ENCODE measurements at regions not wholly inside any gene's neighbourhood (a gene's known extent, or its start where the extent isn't known, plus 50 kb on each side); places are given as distances from the start of the nearest gene placed in this dataset.

DNA sequence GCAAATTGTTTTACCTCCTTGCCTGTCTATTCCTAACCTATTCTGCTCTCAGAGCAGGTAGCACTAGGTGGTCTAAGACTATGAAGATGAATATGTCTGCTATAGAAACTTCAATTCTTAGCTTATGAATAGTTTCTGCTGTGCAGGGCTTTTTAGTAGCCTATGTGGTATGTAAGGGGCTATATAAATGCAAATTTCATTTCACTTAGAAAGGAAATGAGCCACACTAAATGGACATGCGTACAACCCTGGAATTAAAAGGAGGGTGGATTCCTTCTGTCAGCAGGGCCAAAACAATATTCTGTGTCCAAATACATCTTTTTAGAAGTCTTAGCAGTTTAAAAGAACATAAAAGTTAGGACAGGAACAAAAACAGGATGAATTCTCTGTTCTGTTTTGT lies 163.9 kb upstream of the GEMIN8 start:
- H3K27me3 Mint-ChIP-seq = peaks cover 17% of the 10 kb centered on the region

DNA sequence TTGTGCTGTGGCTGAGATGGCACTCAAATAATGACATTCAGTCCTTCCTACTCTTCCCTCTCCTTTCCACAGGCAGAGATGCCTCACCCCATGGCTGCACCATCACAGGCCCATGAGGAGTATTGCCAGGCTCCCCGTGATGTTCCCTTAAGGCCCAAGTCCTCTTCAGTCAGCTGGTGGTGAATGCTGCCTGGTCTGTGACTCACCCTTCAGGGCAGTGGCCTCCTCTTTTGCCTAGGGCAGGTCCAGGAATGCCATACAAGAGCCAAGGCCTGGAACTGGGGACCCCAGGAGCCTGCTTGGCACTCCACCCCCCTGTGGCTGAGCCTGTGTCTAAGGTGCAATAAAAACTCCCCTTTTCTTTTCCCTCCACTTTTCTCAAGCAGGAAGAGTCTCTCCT lies 144.2 kb upstream of the GEMIN8 start:
- Mint-ChIP-seq H3K9me3 (no peaks in the 10 kb centered on the region), H3K36me3 (ENCODE audit: low read depth) (no peaks in the 10 kb centered on the region), H3K27me3 (peaks cover 39% of the 10 kb centered on the region), H3K4me1 (ENCODE audit: low read depth) (no peaks in the 10 kb centered on the region), H3K4me3 (no peak overlapping the region), H3K27ac (no peak overlapping the region)
- no peak for DNase-seq

More for the DNA sequence above, 163.9 kb upstream of the GEMIN8 start:
- peaks cover 3% of the 10 kb centered on the region for H3K9me3 Mint-ChIP-seq
- H3K27ac Mint-ChIP-seq = no peak overlapping the region
- no peaks in the 10 kb centered on the region for H3K36me3 Mint-ChIP-seq (ENCODE audit: low read depth)
- no peak for DNase-seq
- no peak overlapping the region for H3K4me3 Mint-ChIP-seq
- H3K4me1 Mint-ChIP-seq (ENCODE audit: low read depth) = no peaks in the 10 kb centered on the region

DNA sequence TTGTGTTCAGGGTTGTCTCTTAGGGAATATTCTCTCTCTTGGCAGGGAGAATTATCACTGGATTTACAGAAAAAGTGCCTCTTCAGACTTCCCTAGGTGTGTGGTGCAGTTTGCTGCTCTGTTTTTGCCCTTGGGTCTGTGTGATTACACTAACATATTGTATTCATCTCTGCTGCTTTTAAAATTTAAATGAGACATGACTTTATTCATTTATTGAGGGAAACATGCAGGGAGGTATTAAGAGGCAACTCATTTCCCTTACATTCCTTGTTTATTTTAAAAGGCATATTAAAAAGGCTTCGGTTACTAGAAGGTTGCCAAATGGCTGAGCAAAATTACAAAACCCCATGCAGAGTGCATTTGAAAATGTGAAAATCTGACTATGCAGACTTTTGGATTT lies 135.1 kb upstream of the GEMIN8 start:
- peaks cover 22% of the 10 kb centered on the region for H3K27me3 Mint-ChIP-seq
- no peaks in the 10 kb centered on the region for H3K36me3 Mint-ChIP-seq (ENCODE audit: low read depth)
- no peaks in the 10 kb centered on the region for H3K4me1 Mint-ChIP-seq (ENCODE audit: low read depth)
- H3K4me3 Mint-ChIP-seq = no peak overlapping the region
- peaks cover 8% of the 10 kb centered on the region for H3K9me3 Mint-ChIP-seq
- no peak for DNase-seq
- no peak overlapping the region for H3K27ac Mint-ChIP-seq

DNA sequence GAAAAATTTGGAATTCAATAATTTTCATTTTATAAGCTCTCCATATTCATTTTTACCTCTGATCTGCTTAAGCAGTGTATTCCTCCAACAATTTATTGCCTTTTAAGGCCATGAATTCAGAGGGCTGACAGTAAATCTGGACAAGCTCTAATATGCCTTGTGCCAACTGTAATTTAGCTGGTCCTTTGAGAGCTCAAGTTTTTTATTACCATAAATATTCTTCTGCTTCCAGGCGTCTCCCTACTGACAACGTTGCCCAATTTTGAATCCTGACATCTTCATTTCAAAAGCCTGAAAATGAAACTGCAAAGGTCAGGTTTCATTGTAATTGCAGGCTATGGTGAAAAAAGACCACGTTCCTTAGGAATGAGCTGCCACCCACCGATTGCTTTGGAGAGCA lies 95.8 kb upstream of the GEMIN8 start:
- Mint-ChIP-seq H3K36me3 (ENCODE audit: low read depth) (no peaks in the 10 kb centered on the region), H3K27me3 (peaks cover 69% of the 10 kb centered on the region), H3K4me3 (no peak overlapping the region)

DNA sequence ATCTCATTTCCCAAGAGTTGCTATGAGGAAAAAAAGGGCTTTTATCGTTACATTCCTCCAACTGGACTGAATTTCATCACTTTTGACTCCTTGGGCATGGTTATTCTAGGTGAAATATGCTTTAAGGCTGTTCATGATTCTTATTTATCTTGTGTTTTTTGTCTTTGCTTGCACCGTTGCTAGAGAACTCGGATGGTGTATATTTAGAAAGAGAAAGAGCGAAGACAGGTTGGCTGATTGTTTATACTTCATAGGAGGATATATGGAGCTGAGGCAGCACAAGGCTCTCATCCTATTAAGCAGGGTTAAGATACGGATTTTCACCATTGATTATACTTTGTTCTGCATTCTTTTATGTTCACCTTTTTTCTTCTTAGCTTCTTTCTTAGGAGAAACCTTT lies 94.9 kb upstream of the GEMIN8 start:
- no peaks in the 10 kb centered on the region for H3K4me1 Mint-ChIP-seq (ENCODE audit: low read depth)
- no peaks in the 10 kb centered on the region for H3K9me3 Mint-ChIP-seq
- DNase-seq = no peak
- peaks cover 66% of the 10 kb centered on the region for H3K27me3 Mint-ChIP-seq
- no peak overlapping the region for H3K27ac Mint-ChIP-seq
- no peak overlapping the region for H3K4me3 Mint-ChIP-seq
- no peaks in the 10 kb centered on the region for H3K36me3 Mint-ChIP-seq (ENCODE audit: low read depth)

More for the DNA sequence above, 95.8 kb upstream of the GEMIN8 start:
- Mint-ChIP-seq H3K27ac (no peak overlapping the region), H3K9me3 (no peaks in the 10 kb centered on the region), H3K4me1 (ENCODE audit: low read depth) (no peaks in the 10 kb centered on the region)
- no peak for DNase-seq

DNA sequence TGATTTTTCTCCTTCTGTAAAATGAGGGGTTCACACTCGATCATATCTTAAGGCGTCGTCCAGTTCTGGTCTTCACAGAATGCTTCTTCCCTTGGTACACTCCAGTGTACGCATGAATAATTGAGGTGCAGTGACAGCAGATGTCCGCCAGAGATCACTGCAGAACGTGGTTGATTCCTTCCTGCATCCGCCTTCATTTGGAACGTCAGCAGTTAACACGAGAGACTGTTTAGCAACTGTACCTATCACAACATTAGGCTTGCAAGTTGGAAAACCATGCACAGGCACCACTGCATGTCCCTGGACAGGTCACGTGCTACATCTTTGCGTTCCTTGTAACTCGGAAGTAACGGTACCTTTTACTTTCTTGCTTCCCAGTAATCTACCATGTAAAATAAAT lies 66.0 kb upstream of the GEMIN8 start:
- Mint-ChIP-seq H3K36me3 (ENCODE audit: low read depth) (no peaks in the 10 kb centered on the region), H3K27ac (no peak overlapping the region), H3K4me3 (no peak overlapping the region), H3K9me3 (no peaks in the 10 kb centered on the region), H3K27me3 (peaks cover 57% of the 10 kb centered on the region), H3K4me1 (ENCODE audit: low read depth) (peaks cover 6% of the 10 kb centered on the region)
- peak; percentile 45 for DNase-seq

DNA sequence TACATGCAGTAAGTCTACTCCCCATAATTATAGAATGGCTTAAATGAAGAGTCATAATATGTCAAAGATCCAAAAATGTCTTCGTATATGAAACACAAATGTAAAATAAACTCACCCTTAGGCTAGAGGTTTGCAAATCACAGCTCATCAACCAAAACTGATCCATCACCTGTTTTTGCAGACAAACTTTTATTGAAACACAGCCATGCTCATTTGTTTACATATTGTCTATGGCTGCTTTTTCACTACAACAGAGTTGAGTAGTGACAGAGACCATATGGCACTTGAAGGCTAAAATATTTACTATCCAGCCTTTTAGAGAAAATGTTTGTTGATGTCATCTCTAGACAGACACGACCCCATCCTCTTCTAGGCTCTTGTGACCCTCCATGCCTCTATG lies 64.5 kb upstream of the GEMIN8 start:
- peaks cover 6% of the 10 kb centered on the region for H3K4me1 Mint-ChIP-seq (ENCODE audit: low read depth)
- peaks cover 68% of the 10 kb centered on the region for H3K27me3 Mint-ChIP-seq
- H3K27ac Mint-ChIP-seq = no peak overlapping the region
- H3K4me3 Mint-ChIP-seq = no peak overlapping the region
- H3K36me3 Mint-ChIP-seq (ENCODE audit: low read depth) = no peaks in the 10 kb centered on the region
- no peaks in the 10 kb centered on the region for H3K9me3 Mint-ChIP-seq
- no peak for DNase-seq

DNA sequence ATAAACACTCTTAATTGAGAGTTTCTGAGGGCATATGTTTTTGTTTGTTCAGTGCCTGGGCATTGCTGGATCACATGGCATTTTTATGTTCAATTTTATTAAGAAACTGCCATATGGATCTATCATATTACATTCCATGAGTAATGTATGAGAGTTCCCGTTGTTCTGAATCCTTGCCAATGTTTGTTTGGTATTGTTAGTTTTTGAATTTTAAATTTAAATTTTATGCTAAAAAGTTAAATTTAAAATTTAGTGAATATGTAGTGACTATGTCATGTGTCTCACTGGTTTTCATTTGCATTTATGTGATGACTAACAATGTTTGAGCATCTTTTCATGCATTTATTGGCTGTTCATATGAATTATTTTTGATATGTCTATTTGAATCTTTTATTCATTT lies 54.8 kb upstream of the GEMIN8 start:
- no peak for DNase-seq
- Mint-ChIP-seq H3K27ac (no peak overlapping the region), H3K36me3 (ENCODE audit: low read depth) (no peaks in the 10 kb centered on the region), H3K4me1 (ENCODE audit: low read depth) (no peaks in the 10 kb centered on the region), H3K9me3 (no peaks in the 10 kb centered on the region), H3K4me3 (no peak overlapping the region), H3K27me3 (peaks cover 55% of the 10 kb centered on the region)

DNA sequence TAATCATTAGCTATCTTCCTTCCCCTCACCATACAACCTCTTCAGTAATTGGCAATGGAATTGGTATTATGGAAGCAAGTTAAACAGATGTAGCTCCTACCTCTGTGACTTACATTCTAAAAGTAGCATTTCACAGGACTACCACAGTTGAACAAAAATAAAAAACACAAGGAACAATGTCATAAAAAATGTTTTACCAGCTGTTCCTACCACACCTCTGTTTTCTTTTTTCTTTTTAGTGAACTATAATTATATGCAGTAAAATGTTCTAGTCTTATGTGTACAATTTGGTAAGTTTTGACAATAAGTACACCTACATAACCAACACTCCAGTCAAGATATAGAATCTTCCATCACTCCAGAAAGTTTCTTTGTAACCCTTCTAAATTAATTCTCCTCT lies 54.1 kb upstream of the GEMIN8 start:
- H3K36me3 Mint-ChIP-seq (ENCODE audit: low read depth) = no peaks in the 10 kb centered on the region
- H3K9me3 Mint-ChIP-seq = no peaks in the 10 kb centered on the region
- no peaks in the 10 kb centered on the region for H3K4me1 Mint-ChIP-seq (ENCODE audit: low read depth)
- no peak for DNase-seq
- H3K27ac Mint-ChIP-seq = no peak overlapping the region
- H3K27me3 Mint-ChIP-seq = peaks cover 60% of the 10 kb centered on the region
- H3K4me3 Mint-ChIP-seq = no peak overlapping the region

DNA sequence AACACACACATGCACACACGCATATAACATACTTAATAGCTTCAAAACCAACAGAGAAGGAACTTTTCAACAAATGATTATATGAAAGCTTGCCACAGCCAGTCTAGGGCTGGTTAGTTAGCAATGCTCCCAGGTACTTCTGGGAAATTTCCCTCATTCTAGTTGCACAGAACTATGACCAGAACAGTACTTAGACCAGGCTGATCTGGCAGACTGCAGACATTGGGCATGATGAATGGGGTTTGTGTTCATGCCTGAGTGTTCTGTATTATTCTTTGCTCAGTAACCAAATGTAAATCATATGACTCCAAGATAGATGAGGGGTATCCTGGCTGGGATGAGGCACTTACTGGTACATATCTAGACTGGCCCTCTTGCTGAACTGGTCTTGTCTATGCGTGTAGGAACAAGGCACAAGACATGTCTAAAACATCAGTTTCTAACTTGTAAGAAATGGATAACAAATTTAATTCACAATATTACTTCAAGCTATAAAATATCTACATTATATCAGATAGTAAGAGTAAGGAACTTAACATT lies 50.3 kb upstream of the GEMIN8 start:
- Mint-ChIP-seq H3K36me3 (ENCODE audit: low read depth) (no peaks in the 10 kb centered on the region), H3K27ac (no peak overlapping the region), H3K4me1 (ENCODE audit: low read depth) (no peaks in the 10 kb centered on the region), H3K4me3 (no peak overlapping the region), H3K9me3 (no peaks in the 10 kb centered on the region), H3K27me3 (peaks cover 64% of the 10 kb centered on the region)
- DNase-seq = no peak
